GM12865 (cell line): ENCODE measurements at regions not wholly inside any gene's neighbourhood (a gene's known extent, or its start where the extent isn't known, plus 50 kb on each side); places are given as distances from the start of the nearest gene placed in this dataset.

ENCODE experiments used
- DNase-seq: peaks from one replicate; pipeline ENCODE4 v3.0.0; 2010; ENCODE audit warnings: low read depth
- H3K4me3 ChIP-seq: 2 replicates; pipeline ENCODE4 v1.5.1; 2011; ENCODE audit warnings: mild to moderate bottlenecking, low read depth, low read length, control low read depth
- TF ChIP-seq, protein P1 (sequence below): IDR thresholded peaks from 2 replicates; pipeline ENCODE4 v1.5.1; 2011; ENCODE audit warnings: low read length, control low read depth, low read depth, inconsistent platforms; ENCODE audit not compliant: insufficient read depth; ENCODE audit errors: missing control alignments

DNA sequence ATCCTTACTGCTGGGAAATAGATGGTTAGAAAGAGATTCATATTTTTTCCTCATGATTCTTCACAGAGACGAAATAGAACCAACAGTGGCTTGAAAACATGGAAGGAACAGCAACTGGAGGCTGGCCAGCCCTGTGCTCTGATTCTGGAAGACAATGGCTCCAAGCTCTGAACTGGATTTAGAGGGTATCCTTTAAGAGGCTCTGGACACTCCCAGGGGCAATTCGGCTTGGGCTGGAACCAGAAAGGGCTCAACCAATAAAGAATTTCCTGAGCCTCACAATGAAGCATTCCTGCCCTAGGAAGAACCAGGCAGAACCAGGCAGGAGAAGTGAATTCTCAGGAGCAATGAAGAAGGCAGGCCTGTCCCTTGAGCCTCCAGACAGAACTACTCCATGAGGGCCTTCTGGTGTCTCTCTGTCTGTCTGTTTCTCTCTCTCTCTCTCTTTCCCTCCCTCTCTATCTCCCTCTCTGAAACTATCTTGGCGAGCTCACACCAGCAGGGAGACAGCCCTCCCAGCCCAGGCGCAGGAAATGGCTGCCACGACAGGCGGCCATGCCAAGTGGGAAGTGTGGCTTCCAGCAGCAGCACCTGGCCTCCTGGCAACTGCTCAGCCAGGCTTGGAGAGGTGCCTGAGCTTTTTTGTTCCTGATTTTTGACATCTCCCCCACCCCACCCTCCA lies 93.3 kb downstream of the RCN1 start:
- H3K4me3 ChIP-seq, result no peak overlapping the region
- no peak for DNase-seq
- TF ChIP-seq, protein P1, sequence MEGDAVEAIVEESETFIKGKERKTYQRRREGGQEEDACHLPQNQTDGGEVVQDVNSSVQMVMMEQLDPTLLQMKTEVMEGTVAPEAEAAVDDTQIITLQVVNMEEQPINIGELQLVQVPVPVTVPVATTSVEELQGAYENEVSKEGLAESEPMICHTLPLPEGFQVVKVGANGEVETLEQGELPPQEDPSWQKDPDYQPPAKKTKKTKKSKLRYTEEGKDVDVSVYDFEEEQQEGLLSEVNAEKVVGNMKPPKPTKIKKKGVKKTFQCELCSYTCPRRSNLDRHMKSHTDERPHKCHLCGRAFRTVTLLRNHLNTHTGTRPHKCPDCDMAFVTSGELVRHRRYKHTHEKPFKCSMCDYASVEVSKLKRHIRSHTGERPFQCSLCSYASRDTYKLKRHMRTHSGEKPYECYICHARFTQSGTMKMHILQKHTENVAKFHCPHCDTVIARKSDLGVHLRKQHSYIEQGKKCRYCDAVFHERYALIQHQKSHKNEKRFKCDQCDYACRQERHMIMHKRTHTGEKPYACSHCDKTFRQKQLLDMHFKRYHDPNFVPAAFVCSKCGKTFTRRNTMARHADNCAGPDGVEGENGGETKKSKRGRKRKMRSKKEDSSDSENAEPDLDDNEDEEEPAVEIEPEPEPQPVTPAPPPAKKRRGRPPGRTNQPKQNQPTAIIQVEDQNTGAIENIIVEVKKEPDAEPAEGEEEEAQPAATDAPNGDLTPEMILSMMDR, result no peak

DNA sequence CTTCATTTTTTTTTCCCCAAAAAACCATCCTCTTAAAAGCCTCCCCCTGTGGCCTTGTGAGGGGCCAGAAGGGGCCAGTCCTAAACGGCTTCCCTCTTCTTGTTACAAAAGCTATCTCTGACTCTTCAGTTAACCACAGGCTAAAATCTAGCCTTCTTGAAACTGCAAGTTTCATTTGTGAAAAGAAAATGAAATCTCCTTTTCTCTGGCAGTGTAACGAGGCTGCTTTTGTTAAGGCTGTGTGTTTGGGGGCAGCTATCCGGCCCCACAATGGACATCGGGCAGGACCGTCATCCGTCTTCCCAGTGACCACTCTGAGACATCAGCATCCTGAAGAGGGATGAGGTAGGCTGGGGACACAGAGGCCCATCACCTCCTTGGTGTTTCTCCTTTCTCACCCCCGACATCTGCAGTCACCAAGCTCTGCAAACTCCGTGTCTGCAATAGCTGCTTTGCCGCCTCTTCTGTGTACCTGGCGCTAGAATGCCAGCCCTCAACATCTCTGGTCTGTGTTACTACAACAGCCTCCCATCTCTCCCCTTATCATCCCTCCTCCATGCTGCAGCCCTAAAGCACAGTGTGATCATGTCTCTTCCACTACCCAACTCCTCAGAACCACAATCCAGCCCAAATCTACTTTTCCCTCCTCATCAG lies 94.0 kb downstream of the RCN1 start:
- TF ChIP-seq, protein P1, result no peak
- no peak overlapping the region for H3K4me3 ChIP-seq
- peak; percentile 70 for DNase-seq

DNA sequence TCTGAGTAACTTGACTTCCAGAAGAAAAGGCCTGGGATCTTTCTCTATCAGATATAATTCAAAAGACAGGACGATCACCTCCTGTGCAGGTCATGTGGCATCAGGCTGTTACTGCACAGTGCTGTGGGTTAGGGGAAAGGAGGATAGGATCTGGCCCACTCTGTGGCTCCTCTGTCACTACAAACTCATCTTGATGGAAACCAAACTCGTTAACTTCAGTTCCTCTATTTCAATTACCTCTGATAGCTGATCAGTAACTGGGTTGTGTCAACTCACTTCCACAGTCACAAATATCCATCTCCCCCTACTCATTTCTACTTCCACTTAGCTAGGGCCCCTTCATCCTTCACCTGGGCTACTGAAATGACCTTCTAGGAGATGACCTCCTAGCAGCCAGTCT lies 95.2 kb downstream of the RCN1 start:
- TF ChIP-seq, protein P1, result no peak
- no peak overlapping the region for H3K4me3 ChIP-seq
- no peak for DNase-seq

DNA sequence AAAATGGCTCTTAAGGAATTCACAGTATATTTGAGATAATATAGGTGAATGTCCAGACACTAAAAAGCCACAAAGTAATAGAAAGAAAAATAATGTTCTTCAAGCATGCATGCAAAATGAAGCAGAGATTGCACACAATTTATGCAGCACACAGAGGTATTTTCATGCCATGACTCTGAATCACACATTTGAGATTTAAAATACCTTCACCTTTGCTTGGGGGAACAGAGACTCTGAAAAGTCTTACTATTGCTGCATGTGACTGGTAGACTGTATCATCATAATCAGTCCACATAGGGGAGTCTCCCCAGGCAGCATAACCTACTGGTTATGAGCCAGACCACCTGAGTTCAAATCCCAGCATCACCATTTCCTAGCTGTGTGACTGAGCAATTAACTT lies 96.2 kb downstream of the RCN1 start:
- TF ChIP-seq, protein P1, result no peak
- H3K4me3 ChIP-seq, result no peak overlapping the region
- no peak for DNase-seq

DNA sequence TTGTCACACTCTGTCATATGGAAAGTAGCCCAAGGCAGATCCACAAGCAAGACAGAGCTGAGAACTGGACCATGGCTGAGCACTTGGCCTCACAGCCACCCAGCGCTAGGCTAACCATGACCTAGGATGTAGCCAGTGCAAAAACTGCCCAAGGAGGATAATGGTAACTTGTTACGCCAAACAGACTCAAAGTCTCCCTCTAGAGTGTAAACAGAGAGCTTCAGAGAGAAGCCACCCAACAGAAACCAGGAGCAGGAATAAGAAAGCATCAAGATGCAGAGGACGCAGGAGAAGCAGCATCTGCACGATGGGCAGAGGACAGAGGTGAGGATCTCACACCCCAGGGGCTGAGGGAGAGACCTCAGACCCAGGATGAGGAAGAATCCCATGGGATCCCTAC lies 97.9 kb downstream of the RCN1 start:
- no peak overlapping the region for H3K4me3 ChIP-seq
- TF ChIP-seq, protein P1, result peak; percentile 28
- peak; percentile 33 for DNase-seq

DNA sequence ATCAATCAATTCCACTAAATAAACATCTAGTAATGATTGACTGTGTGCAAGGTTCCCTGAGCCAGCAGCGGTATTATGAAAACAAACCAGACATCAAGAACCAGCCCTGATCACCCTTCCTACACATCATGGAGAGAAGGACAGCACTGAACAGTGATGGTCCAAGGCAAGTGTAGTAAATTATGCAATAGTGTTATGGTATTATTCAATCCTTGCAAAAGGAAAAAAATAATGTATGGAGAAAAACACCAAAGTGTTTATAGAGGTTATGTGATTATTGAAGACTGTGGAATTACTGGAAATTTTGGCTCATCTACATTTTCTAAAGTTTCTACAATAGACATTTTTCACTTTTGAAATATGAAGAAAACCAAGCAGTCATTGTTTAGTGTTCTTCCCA lies 105.3 kb downstream of the RCN1 start:
- TF ChIP-seq, protein P1, result no peak
- no peak for DNase-seq
- no peak overlapping the region for H3K4me3 ChIP-seq

DNA sequence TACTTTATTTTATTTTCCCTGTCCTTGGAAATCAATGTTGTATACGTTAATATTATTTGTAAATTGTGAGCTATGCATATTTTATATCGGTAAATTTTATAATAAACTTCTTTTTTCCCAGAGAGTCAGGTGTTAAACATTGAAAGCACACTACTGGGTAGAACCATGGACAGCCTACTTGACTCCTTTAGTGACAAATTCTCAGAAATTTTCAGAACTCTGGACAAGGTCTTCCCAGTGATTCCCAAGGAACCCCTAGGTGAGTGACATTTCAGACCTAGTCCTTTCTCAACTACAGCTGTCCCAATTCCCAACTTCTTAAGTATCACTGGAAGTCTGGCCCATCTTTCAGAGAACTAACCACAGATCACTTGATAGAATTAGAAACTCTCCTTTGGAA lies 107.2 kb downstream of the RCN1 start:
- TF ChIP-seq, protein P1, result no peak
- DNase-seq, result no peak
- H3K4me3 ChIP-seq, result no peak overlapping the region
